ENCODE measurements at regions not wholly inside any gene's neighbourhood (a gene's known extent, or its start where the extent isn't known, plus 50 kb on each side); places are given as distances from the start of the nearest gene placed in this dataset.

- in situ Hi-C loops (cut with HindIII; ENCODE audit: low pct_unique_long_range_greater_than_20kb, low sequenced_read_pairs): no loop called here
- Histone ChIP-seq H3K27me3 (ENCODE audit: control insufficient read depth, insufficient read depth, low read length) (no peaks in the 10 kb centered on the region), H3K27ac (ENCODE audit: low read length) (no peak overlapping the region), H3K4me1 (ENCODE audit: control insufficient read depth, insufficient read depth, low read length) (no peaks in the 10 kb centered on the region), H3K4me3 (ENCODE audit: low read depth in 2 of 2, low read length in 2 of 2) (no peak overlapping the region), H3K9me3 (ENCODE audit: control insufficient read depth, insufficient read depth, low read depth, low read length) (no peaks in the 10 kb centered on the region), H3K36me3 (ENCODE audit: control insufficient read depth, insufficient read depth, low read length) (no peaks in the 10 kb centered on the region)
- TF ChIP-seq POLR2AphosphoS5 (IDR thresholded peaks at IDR 0.05; ENCODE audit: low read depth, low read length): no peak
- TF ChIP-seq CTCF (IDR thresholded peaks at IDR 0.05): no peak
- TF ChIP-seq SIN3A (IDR thresholded peaks at IDR 0.05; ENCODE audit: borderline replicate concordance, insufficient read depth, low read depth, low read length): no peak
- TF ChIP-seq TCF7L2 (IDR thresholded peaks at IDR 0.05; ENCODE audit: low read depth, low read length): no peak
- TF ChIP-seq, protein P1, sequence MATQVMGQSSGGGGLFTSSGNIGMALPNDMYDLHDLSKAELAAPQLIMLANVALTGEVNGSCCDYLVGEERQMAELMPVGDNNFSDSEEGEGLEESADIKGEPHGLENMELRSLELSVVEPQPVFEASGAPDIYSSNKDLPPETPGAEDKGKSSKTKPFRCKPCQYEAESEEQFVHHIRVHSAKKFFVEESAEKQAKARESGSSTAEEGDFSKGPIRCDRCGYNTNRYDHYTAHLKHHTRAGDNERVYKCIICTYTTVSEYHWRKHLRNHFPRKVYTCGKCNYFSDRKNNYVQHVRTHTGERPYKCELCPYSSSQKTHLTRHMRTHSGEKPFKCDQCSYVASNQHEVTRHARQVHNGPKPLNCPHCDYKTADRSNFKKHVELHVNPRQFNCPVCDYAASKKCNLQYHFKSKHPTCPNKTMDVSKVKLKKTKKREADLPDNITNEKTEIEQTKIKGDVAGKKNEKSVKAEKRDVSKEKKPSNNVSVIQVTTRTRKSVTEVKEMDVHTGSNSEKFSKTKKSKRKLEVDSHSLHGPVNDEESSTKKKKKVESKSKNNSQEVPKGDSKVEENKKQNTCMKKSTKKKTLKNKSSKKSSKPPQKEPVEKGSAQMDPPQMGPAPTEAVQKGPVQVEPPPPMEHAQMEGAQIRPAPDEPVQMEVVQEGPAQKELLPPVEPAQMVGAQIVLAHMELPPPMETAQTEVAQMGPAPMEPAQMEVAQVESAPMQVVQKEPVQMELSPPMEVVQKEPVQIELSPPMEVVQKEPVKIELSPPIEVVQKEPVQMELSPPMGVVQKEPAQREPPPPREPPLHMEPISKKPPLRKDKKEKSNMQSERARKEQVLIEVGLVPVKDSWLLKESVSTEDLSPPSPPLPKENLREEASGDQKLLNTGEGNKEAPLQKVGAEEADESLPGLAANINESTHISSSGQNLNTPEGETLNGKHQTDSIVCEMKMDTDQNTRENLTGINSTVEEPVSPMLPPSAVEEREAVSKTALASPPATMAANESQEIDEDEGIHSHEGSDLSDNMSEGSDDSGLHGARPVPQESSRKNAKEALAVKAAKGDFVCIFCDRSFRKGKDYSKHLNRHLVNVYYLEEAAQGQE (IDR thresholded peaks at IDR 0.05; ENCODE audit: insufficient read depth in 1 of 2, low read depth in 2 of 2, low read length in 1 of 2): no peak
- CTCF ChIA-PET: no interaction called here
- no TSS peak for BruUV-seq (replicated peaks)
- POLR2A ChIA-PET: no interaction called here
- DNase-seq (ENCODE audit: low read depth, low spot score) (peak; percentile 66), ATAC-seq (peak; percentile 45; the same call in 1 of the 2 replicates)
- intact Hi-C loops (cut with micrococcal nuclease; ENCODE audit: unreplicated experiment): no loop called here
Observed at GRCh38 chr6:145147981-145148749, 587.2 kb downstream of the EPM2A start.

DNA sequence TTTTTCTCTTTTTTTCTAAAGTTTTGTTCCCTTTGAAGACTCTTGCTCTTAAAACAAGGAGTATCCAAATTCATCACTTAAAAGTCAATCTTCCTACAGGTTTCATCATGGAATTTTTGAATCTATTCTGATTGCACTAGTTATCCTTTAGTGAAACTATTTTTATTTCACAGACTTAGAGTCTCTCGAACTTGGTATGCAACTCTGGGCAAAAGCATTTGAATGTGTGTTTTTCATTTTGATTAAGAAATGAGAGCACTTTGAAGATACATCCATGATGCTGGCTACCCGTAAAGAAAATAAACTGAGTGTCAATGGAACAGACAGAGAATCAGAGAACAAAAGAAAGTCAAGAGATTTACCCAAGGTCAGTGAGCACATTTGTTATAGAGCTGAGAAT lies 586.5 kb downstream of the EPM2A start:
- ChIA-PET CTCF (no interaction called here), POLR2A (no interaction called here)
- in situ Hi-C loops (cut with HindIII; ENCODE audit: low pct_unique_long_range_greater_than_20kb, low sequenced_read_pairs): no loop called here
- Histone ChIP-seq H3K9me3 (ENCODE audit: control insufficient read depth, insufficient read depth, low read depth, low read length) (no peaks in the 10 kb centered on the region), H3K27ac (ENCODE audit: low read length) (no peak overlapping the region), H3K36me3 (ENCODE audit: control insufficient read depth, insufficient read depth, low read length) (no peaks in the 10 kb centered on the region), H3K4me1 (ENCODE audit: control insufficient read depth, insufficient read depth, low read length) (no peaks in the 10 kb centered on the region), H3K27me3 (ENCODE audit: control insufficient read depth, insufficient read depth, low read length) (no peaks in the 10 kb centered on the region), H3K4me3 (ENCODE audit: low read depth in 2 of 2, low read length in 2 of 2) (no peak overlapping the region)
- intact Hi-C loops (cut with micrococcal nuclease; ENCODE audit: unreplicated experiment): no loop called here
- DNase-seq (ENCODE audit: low read depth, low spot score) (no peak), ATAC-seq (no peak)
- no TSS peak for BruUV-seq (replicated peaks)
- TF ChIP-seq CTCF (IDR thresholded peaks at IDR 0.05) (no peak), POLR2AphosphoS5 (IDR thresholded peaks at IDR 0.05; ENCODE audit: low read depth, low read length) (no peak)
- TF ChIP-seq, protein P1 (IDR thresholded peaks at IDR 0.05; ENCODE audit: insufficient read depth in 1 of 2, low read depth in 2 of 2, low read length in 1 of 2): no peak
